Breast epithelium (tissue), 3 donors: ENCODE measurements at regions not wholly inside any gene's neighbourhood (a gene's known extent, or its start where the extent isn't known, plus 50 kb on each side); places are given as distances from the start of the nearest gene placed in this dataset.

Experiments
- POLR2A ChIP-seq: fragments of 450-650 bp; IDR thresholded peaks from one replicate; pipeline ENCODE4 v1.6.1; 2016; ENCODE audit warnings: antibody characterized with exemption, mild to moderate bottlenecking, moderate library complexity
- POLR2AphosphoS5 ChIP-seq, 3 donors: sonication (generic); formaldehyde crosslinking; IDR thresholded peaks; one replicate each; pipeline ENCODE4 v1.6.1; 2017; ENCODE audit warnings: antibody characterized with exemption in 3 of 3
- TF ChIP-seq, protein P1 (sequence below), 3 donors: fragments of 450-650 bp; IDR thresholded peaks; one replicate each; pipeline ENCODE4 v1.5.1; 2016 to 2017; ENCODE audit warnings: antibody characterized with exemption in 3 of 3, mild to moderate bottlenecking in 3 of 3, moderate library complexity in 3 of 3

DNA sequence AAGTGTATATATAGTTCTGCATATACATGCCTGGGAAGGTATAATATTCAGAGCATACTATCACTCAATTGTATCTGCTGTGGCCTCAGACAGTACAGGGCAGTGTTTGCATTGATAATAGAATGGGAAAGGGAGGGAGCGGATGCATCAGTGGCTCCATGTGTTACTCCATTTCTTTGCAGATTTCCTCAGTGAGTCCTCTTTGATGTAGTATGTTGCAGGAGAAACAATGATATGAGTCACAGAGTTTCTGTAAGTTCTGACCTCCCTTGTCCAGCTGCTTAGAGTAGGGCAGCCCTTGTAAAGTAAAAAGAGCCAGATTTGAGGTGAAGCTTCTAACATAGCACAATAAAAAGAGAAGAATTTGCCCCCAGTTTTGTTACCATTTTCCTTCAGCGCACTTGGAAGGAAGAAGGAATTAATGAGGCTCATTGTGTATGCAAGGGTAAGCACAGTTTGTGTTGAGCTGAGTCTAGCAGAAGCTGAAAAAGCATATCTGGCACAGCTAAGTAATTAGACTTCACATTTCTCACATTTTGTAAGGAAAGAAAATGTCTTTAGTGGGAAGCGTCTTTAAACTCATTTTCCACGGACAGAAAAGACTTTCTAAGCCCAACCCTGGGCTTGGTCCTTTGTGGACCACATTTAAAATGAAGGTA, 555.8 kb upstream of the IL12A start:
- TF ChIP-seq, protein P1, sequence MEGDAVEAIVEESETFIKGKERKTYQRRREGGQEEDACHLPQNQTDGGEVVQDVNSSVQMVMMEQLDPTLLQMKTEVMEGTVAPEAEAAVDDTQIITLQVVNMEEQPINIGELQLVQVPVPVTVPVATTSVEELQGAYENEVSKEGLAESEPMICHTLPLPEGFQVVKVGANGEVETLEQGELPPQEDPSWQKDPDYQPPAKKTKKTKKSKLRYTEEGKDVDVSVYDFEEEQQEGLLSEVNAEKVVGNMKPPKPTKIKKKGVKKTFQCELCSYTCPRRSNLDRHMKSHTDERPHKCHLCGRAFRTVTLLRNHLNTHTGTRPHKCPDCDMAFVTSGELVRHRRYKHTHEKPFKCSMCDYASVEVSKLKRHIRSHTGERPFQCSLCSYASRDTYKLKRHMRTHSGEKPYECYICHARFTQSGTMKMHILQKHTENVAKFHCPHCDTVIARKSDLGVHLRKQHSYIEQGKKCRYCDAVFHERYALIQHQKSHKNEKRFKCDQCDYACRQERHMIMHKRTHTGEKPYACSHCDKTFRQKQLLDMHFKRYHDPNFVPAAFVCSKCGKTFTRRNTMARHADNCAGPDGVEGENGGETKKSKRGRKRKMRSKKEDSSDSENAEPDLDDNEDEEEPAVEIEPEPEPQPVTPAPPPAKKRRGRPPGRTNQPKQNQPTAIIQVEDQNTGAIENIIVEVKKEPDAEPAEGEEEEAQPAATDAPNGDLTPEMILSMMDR (IDR thresholded peaks at IDR 0.05) = no peak
- TF ChIP-seq POLR2A = no peak
- TF ChIP-seq POLR2AphosphoS5 (IDR thresholded peaks at IDR 0.05) = no peak
